HCT116 (cell line): ENCODE measurements at regions not wholly inside any gene's neighbourhood (a gene's known extent, or its start where the extent isn't known, plus 50 kb on each side); places are given as distances from the start of the nearest gene placed in this dataset.

ENCODE experiments used
- ATAC-seq: fragments of 200-7000 bp; cut with Tn5 transposase; 2 replicates; pipeline ENCODE4 v1.9.1; 2020; ENCODE audit warnings: mild to moderate bottlenecking, moderate library complexity
- BruUV-seq: library from RNA; stranded (reverse); fragments of 400-500 nt; replicated peaks from 2 replicates; lab custom pipeline; 2021; lab: Mats Ljungman, UMichigan
- CTCF ChIA-PET: fragments of 300-600 bp; sonication (Branson Sonifier 250); formaldehyde crosslinking; loops from one replicate; lab custom pipeline; 2021; ENCODE audit warnings: antibody characterized with exemption; lab: Charles Lee
- POLR2A ChIA-PET: fragments of 300-600, 350-600 bp; sonication (Branson Sonifier 250); formaldehyde crosslinking; loops from one replicate; lab custom pipeline; 2021; ENCODE audit warnings: antibody characterized with exemption; lab: Charles Lee
- RAD21 ChIA-PET, 2 experiments: fragments of 300-600 bp; sonication (Branson Sonifier 250); formaldehyde crosslinking; loops; one replicate each; lab custom pipeline; 2023; ENCODE audit warnings: low total read pairs in 2 of 2; ENCODE audit not compliant: uncharacterized antibody in 2 of 2, unreplicated experiment in 2 of 2, low non-redundant PET in 1 of 2; lab: Charles Lee
- DNase-seq: peaks from one replicate; pipeline ENCODE4 v3.0.0-alpha.2; 2010; ENCODE audit warnings: low read depth, low spot score
- H2AFZ ChIP-seq: fragments of 200-600 bp; shearing (Covaris generic), sonication (generic); 2 replicates; pipeline ENCODE4 v1.6.1; 2017; ENCODE audit warnings: low read depth, mixed run types, mixed read lengths, antibody characterized with exemption, low read length; ENCODE audit not compliant: poor library complexity, severe bottlenecking
- H3K27ac ChIP-seq: 2 replicates; pipeline ENCODE4 v1.5.1; 2012; ENCODE audit warnings: low read depth, low read length
- H3K27me3 ChIP-seq: fragments of 200-600 bp; sonication (generic); 2 replicates; pipeline ENCODE4 v1.6.1; 2016; ENCODE audit warnings: mixed run types, low read length, mixed read lengths; ENCODE audit not compliant: insufficient read depth
- H3K36me3 ChIP-seq, 2 experiments: fragments of 200-500 bp in 1 of 2; fragments of 200-600 bp in 1 of 2; sonication (Bioruptor generic) in 1 of 2; sonication (generic) in 1 of 2; 2 replicates each; pipeline versions ENCODE4 v1.5.1 to v1.6.1; 2014 to 2016; ENCODE audit warnings: low read length in 2 of 2, inconsistent platforms in 1 of 2, mixed read lengths in 1 of 2, mixed run types in 1 of 2; ENCODE audit not compliant: insufficient read depth in 2 of 2, control insufficient read depth in 1 of 2
- H3K4me1 ChIP-seq, 2 experiments: fragments of 200-600 bp in 1 of 2; sonication (generic) in 1 of 2; 2 replicates each; pipeline versions ENCODE4 v1.5.1 to v1.6.1; 2012 to 2017; ENCODE audit warnings: low read length in 2 of 2, inconsistent platforms in 1 of 2, mild to moderate bottlenecking in 1 of 2, mixed read lengths in 1 of 2, mixed run types in 1 of 2, moderate library complexity in 1 of 2; ENCODE audit not compliant: insufficient read depth in 2 of 2, control insufficient read depth in 1 of 2
- H3K4me2 ChIP-seq: fragments of 200-600 bp; sonication (generic); 2 replicates; pipeline ENCODE4 v1.6.1; 2017; ENCODE audit warnings: mixed run types, low read length, mixed read lengths
- H3K4me3 ChIP-seq, 2 experiments: fragments of 200-600 bp in 1 of 2; sonication (generic) in 1 of 2; replicated peaks in 1 of 2; 2 replicates each; pipeline ENCODE4 v1.5.1; 2011 to 2016; ENCODE audit warnings: low read length in 2 of 2, control low read depth in 1 of 2, low read depth in 1 of 2, mild to moderate bottlenecking in 1 of 2, mixed read lengths in 1 of 2, mixed run types in 1 of 2
- H3K79me2 ChIP-seq: fragments of 200-600 bp; sonication (generic); 2 replicates; pipeline ENCODE4 v1.6.1; 2017; ENCODE audit warnings: mild to moderate bottlenecking, mixed run types, low read length, moderate library complexity, mixed read lengths; ENCODE audit not compliant: insufficient read depth
- H3K9ac ChIP-seq: fragments of 200-600 bp; sonication (generic); 2 replicates; pipeline ENCODE4 v1.6.1; 2016; ENCODE audit warnings: low read length, mixed read lengths
- H3K9me2 ChIP-seq: fragments of 200-600 bp; sonication (generic), shearing (Covaris generic); 2 replicates; pipeline ENCODE4 v1.6.1; 2017; ENCODE audit warnings: mixed run types, mild to moderate bottlenecking, moderate library complexity; ENCODE audit not compliant: insufficient read depth
- H3K9me3 ChIP-seq, 2 experiments: fragments of 200-500 bp in 1 of 2; fragments of 200-600 bp in 1 of 2; sonication (Bioruptor generic) in 1 of 2; sonication (generic) in 1 of 2; 2 replicates each; pipeline ENCODE4 v1.6.1; 2014 to 2017; ENCODE audit warnings: low read length in 2 of 2, mixed read lengths in 2 of 2, inconsistent platforms in 1 of 2, low read depth in 1 of 2, mild to moderate bottlenecking in 1 of 2, mixed run types in 1 of 2, moderate library complexity in 1 of 2; ENCODE audit not compliant: control insufficient read depth in 1 of 2, insufficient read depth in 1 of 2
- H4K20me1 ChIP-seq: fragments of 200-600 bp; sonication (generic), shearing (Covaris generic); 2 replicates; pipeline ENCODE4 v1.6.1; 2017; ENCODE audit warnings: mixed run types, mild to moderate bottlenecking, moderate library complexity; ENCODE audit not compliant: insufficient read depth
- CBX3 ChIP-seq: IDR thresholded peaks from 2 replicates; pipeline ENCODE4 v1.6.1; 2012; ENCODE audit warnings: low read depth
- CEBPB ChIP-seq: IDR thresholded peaks from 2 replicates; pipeline ENCODE4 v1.6.1; 2012; ENCODE audit warnings: low read depth
- EGR1 ChIP-seq: IDR thresholded peaks from 2 replicates; pipeline ENCODE4 v1.6.1; 2012; ENCODE audit warnings: low read depth
- ELF1 ChIP-seq: IDR thresholded peaks from 2 replicates; pipeline ENCODE4 v1.6.1; 2012; ENCODE audit warnings: low read depth, borderline replicate concordance
- EZH2 ChIP-seq: fragments of 200-600 bp; sonication (generic); IDR thresholded peaks from 2 replicates; pipeline ENCODE4 v1.6.1; 2017; ENCODE audit warnings: antibody characterized with exemption, mixed run types
- EZH2phosphoT487 ChIP-seq: fragments of 200-600 bp; IDR thresholded peaks from 2 replicates; pipeline ENCODE4 v1.6.1; 2018; ENCODE audit warnings: antibody characterized with exemption, borderline replicate concordance
- FOSL1 ChIP-seq: IDR thresholded peaks from 2 replicates; pipeline ENCODE4 v1.6.1; 2012; ENCODE audit warnings: low read depth
- JUND ChIP-seq: IDR thresholded peaks from 2 replicates; pipeline ENCODE4 v1.6.1; 2012
- POLR2AphosphoS5 ChIP-seq: IDR thresholded peaks from 2 replicates; pipeline ENCODE4 v1.6.1; 2011; ENCODE audit warnings: mild to moderate bottlenecking, low read depth, low read length, moderate library complexity
- RAD21 ChIP-seq: IDR thresholded peaks from 2 replicates; pipeline ENCODE4 v1.6.1; 2012; ENCODE audit warnings: low read depth, mild to moderate bottlenecking
- SIN3A ChIP-seq: IDR thresholded peaks from 2 replicates; pipeline ENCODE4 v1.6.1; 2012; ENCODE audit warnings: low read depth
- SP1 ChIP-seq: IDR thresholded peaks from 2 replicates; pipeline ENCODE4 v1.6.1; 2012; ENCODE audit warnings: low read depth
- SRF ChIP-seq: IDR thresholded peaks from 2 replicates; pipeline ENCODE4 v1.6.1; 2012; ENCODE audit warnings: low read depth
- TCF7L2 ChIP-seq: IDR thresholded peaks from 2 replicates; pipeline ENCODE4 v1.7.0; 2011; ENCODE audit warnings: borderline replicate concordance, inconsistent platforms; ENCODE audit not compliant: insufficient read depth, insufficient read length; ENCODE audit errors: extremely low read depth
- YY1 ChIP-seq: IDR thresholded peaks from 2 replicates; pipeline ENCODE4 v1.6.1; 2011; ENCODE audit warnings: low read length, low read depth, moderate library complexity, mild to moderate bottlenecking; ENCODE audit not compliant: insufficient replicate concordance; ENCODE audit errors: extremely low read depth
- ZNF274 ChIP-seq: fragments of 200-500 bp; sonication (Bioruptor generic); IDR thresholded peaks from 2 replicates; pipeline ENCODE4 v1.6.1; 2014; ENCODE audit warnings: mild to moderate bottlenecking, low read depth, low read length, inconsistent platforms
- intact Hi-C: fragments of 100-400 bp; cut with micrococcal nuclease; formaldehyde crosslinking; loops from 2 replicates; pipeline ENCODE4 v1.10.0; 2022
- TF ChIP-seq, protein P1 (sequence below): IDR thresholded peaks from 2 replicates; pipeline ENCODE4 v1.6.1; 2012
- TF ChIP-seq, protein P2 (sequence below): IDR thresholded peaks from 2 replicates; pipeline ENCODE4 v1.6.1; 2012; ENCODE audit warnings: low read depth
- TF ChIP-seq, protein P3 (sequence below): IDR thresholded peaks from 2 replicates; pipeline ENCODE4 v1.6.1; 2011; ENCODE audit warnings: mild to moderate bottlenecking, low read length, moderate library complexity; ENCODE audit not compliant: insufficient replicate concordance; ENCODE audit errors: extremely low read depth
- TF ChIP-seq, protein P4 (sequence below): IDR thresholded peaks from 2 replicates; pipeline ENCODE4 v1.6.1; 2012

DNA sequence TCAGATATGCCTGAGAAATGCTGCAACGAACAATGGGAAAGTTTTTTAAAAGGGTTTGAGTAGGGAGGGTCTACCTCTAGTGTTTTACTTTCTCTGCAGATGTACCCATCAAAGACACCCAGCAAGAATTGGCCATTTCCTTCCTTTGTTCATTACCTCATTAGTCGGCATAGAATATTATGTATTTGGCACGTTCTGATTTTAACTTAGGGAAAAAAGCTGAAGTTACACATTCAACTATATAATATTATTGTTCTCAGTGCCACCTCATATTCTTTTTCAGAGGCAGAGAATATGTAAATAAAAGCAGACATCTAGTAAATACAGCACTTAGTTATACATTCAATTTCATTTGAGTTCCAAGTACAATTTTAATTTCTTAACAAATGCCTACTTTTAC is 83.7 kb upstream of the PPP2R5A start:
- H3K4me1 ChIP-seq: peaks cover 0 to 4% of the 10 kb centered on the region in 2 experiments; a peak in 1 of 4 replicates
- no peak overlapping the region for H3K4me2 ChIP-seq
- H4K20me1 ChIP-seq: no peaks in the 10 kb centered on the region
- no peaks in the 10 kb centered on the region for H3K36me3 ChIP-seq
- no peak overlapping the region for H2AFZ ChIP-seq
- ATAC-seq (no peak), DNase-seq (no peak)
- H3K27ac ChIP-seq: no peak overlapping the region
- no peak overlapping the region for H3K4me3 ChIP-seq
- no peaks in the 10 kb centered on the region for H3K9me2 ChIP-seq
- POLR2A ChIA-PET: interaction anchor here (0.6 kb wide), 1 partner anchor 252 kb away, joined by 3 read pairs; no protein-coding TSS in a partner anchor
- BruUV-seq: no TSS peak
- CTCF ChIA-PET: no interaction called here
- H3K9me3 ChIP-seq: no peaks in the 10 kb centered on the region
- TF ChIP-seq TCF7L2 (no peak), POLR2AphosphoS5 (no peak), FOSL1 (no peak), EZH2 (no peak), EGR1 (no peak), YY1 (no peak), CBX3 (no peak), SIN3A (no peak), JUND (no peak), CEBPB (no peak), RAD21 (no peak), SRF (no peak), ZNF274 (no peak), ELF1 (no peak), EZH2phosphoT487 (no peak), SP1 (no peak)
- TF ChIP-seq, protein P1, sequence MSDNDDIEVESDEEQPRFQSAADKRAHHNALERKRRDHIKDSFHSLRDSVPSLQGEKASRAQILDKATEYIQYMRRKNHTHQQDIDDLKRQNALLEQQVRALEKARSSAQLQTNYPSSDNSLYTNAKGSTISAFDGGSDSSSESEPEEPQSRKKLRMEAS: no peak
- TF ChIP-seq, protein P2, sequence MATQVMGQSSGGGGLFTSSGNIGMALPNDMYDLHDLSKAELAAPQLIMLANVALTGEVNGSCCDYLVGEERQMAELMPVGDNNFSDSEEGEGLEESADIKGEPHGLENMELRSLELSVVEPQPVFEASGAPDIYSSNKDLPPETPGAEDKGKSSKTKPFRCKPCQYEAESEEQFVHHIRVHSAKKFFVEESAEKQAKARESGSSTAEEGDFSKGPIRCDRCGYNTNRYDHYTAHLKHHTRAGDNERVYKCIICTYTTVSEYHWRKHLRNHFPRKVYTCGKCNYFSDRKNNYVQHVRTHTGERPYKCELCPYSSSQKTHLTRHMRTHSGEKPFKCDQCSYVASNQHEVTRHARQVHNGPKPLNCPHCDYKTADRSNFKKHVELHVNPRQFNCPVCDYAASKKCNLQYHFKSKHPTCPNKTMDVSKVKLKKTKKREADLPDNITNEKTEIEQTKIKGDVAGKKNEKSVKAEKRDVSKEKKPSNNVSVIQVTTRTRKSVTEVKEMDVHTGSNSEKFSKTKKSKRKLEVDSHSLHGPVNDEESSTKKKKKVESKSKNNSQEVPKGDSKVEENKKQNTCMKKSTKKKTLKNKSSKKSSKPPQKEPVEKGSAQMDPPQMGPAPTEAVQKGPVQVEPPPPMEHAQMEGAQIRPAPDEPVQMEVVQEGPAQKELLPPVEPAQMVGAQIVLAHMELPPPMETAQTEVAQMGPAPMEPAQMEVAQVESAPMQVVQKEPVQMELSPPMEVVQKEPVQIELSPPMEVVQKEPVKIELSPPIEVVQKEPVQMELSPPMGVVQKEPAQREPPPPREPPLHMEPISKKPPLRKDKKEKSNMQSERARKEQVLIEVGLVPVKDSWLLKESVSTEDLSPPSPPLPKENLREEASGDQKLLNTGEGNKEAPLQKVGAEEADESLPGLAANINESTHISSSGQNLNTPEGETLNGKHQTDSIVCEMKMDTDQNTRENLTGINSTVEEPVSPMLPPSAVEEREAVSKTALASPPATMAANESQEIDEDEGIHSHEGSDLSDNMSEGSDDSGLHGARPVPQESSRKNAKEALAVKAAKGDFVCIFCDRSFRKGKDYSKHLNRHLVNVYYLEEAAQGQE: no peak
- TF ChIP-seq, protein P3, sequence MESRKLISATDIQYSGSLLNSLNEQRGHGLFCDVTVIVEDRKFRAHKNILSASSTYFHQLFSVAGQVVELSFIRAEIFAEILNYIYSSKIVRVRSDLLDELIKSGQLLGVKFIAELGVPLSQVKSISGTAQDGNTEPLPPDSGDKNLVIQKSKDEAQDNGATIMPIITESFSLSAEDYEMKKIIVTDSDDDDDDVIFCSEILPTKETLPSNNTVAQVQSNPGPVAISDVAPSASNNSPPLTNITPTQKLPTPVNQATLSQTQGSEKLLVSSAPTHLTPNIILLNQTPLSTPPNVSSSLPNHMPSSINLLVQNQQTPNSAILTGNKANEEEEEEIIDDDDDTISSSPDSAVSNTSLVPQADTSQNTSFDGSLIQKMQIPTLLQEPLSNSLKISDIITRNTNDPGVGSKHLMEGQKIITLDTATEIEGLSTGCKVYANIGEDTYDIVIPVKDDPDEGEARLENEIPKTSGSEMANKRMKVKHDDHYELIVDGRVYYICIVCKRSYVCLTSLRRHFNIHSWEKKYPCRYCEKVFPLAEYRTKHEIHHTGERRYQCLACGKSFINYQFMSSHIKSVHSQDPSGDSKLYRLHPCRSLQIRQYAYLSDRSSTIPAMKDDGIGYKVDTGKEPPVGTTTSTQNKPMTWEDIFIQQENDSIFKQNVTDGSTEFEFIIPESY: no peak
- TF ChIP-seq, protein P4, sequence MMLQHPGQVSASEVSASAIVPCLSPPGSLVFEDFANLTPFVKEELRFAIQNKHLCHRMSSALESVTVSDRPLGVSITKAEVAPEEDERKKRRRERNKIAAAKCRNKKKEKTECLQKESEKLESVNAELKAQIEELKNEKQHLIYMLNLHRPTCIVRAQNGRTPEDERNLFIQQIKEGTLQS: no peak
- no peaks in the 10 kb centered on the region for H3K79me2 ChIP-seq
- H3K27me3 ChIP-seq: no peaks in the 10 kb centered on the region
- intact Hi-C loops: no loop called here
- RAD21 ChIA-PET: no interaction called here
- no peak overlapping the region for H3K9ac ChIP-seq
